Activated naive CD8-positive, alpha-beta T cell treated with anti-CD3 and anti-CD28 coated beads, Interleukin-2, amount 50 U/mL, for 16 hours (primary cell): ENCODE measurements at regions not wholly inside any gene's neighbourhood (a gene's known extent, or its start where the extent isn't known, plus 50 kb on each side); places are given as distances from the start of the nearest gene placed in this dataset.
"Not testable (repeated sequence)": the region's sequence is repeated elsewhere in the genome, so short reads cannot be mapped to it uniquely, and the experiment has no call there.

ENCODE experiments used
- DNase-seq: peaks from one replicate; pipeline ENCODE4 v3.0.0-alpha.2; 2020; ENCODE audit warnings: low read depth, low spot score

GRCh38 chr12:107586256-107586970 lies 99.2 kb upstream of the PWP1 start:
- no peak for DNase-seq

DNA sequence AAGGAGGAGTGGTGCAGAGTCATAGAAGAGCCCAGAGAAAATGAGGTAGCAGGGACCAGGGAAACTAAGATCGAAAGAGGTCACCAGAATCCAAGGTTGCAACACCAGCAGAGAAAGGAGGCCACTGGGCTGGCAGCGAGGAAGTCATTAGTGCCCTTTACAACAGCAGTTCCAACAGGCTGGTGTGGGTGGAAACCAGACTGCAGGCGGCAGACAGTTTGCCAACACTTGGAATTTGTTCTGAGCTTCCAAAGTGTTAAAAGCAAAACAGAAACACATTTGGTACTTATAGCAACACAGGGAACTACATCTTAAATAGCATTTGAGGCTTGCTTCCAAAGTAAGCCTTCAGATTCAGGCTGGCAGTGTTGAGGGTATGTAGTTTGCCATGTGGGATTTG lies 95.2 kb upstream of the PWP1 start:
- no peak for DNase-seq

DNA sequence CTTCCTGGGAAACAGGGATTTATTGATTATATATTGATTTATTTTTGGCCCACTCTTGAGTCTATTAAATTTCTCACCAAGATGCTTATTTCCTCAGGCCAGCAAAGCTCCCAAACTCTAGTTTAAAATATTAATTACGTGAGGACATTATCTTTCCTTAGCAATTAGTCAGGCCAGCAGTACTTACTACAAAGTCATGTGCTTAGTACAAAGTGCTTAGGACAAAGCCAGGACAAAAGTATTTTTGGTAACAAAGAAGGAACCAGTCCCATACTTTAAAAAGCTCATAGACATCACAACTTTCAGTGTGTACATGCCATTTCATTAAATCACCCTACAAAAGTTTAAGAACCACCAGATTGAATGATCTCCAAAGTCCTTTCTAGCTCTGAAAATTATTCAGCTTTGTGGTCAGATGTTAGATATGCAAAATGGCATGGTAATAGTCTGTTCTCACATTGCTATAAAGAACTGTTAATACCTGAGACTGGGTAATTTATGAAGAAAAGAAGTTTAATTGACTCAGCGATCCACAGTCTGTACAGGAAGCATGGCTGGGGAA lies 94.7 kb upstream of the PWP1 start:
- no peak for DNase-seq

DNA sequence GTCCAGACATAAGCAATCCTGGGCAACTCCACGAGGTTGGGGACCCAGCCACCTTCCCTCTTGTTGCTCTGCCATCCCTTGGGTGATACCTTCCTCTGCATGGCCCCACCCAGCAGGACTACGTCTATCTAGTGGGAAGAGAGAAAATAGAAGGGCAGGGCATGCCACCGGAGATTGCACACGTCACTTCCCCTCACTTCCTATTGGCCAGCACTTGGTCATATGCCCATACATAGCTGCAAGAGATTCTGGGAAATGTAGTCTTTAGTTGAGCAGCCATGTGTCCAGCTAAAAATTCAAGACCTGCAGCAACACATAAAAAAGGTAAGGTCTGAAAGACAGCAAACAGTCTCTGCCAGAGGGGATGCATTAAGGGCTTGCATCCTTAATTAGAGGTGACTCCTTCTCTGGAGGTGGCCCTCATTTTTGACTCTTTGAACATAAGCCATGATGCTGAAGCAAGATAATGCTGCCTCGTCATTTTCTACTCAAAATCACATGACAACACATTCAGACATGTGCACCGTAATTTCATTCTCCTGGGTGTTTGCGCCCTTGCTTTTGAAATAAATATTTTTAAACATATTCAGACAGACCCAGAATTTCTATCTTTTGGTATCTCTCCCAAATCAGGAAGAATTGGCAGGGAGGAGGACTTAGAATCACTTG lies 91.8 kb upstream of the PWP1 start:
- no peak for DNase-seq

- DNase-seq = no peak
Observed at GRCh38 chr12:107594995-107595394, 90.6 kb upstream of the PWP1 start.

DNA sequence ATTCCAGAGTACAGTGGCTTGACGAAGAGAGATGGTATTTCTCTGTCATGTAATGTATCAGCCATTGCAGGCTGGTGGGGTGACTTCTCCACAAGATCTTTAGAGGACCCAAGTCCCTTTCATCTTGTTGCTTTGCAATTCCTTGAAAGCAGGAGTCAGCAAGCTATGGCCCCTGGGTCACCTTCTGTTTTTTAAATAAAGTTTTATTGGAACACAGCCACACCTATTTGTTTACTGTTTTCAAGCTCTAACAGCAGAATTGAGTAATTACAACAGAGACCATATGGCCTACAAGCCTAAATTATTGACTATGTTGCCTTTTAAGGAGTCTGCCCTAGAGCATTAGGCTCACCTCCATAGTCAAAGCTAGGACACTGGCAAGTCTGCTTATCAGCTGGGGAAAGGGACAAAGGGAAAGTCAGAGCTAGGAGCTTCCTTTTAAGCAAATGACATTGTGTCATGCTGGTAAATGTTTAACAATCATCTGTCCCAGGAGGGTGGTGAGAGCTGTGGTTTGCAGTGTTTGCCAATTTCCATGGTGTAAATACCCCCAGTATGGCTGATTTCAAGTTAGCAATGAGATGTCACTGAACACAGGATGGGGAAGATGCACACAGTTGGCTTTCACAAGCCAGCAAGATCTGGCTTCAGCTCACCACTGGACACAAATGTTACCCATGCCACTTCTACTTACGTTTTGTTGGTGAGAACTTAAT lies 87.7 kb upstream of the PWP1 start:
- DNase-seq = no peak

- DNase-seq = no peak
Observed at GRCh38 chr12:107598906-107599305, 86.7 kb upstream of the PWP1 start.

- DNase-seq = no peak
Observed at GRCh38 chr12:107600581-107601144, 84.9 kb upstream of the PWP1 start.

- no peak for DNase-seq
Observed at GRCh38 chr12:107602446-107602845, 83.2 kb upstream of the PWP1 start.

GRCh38 chr12:107605293-107605692 lies 80.3 kb upstream of the PWP1 start:
- no peak for DNase-seq

GRCh38 chr12:107607464-107608392 lies 77.9 kb upstream of the PWP1 start:
- DNase-seq = peak; percentile 61

DNA sequence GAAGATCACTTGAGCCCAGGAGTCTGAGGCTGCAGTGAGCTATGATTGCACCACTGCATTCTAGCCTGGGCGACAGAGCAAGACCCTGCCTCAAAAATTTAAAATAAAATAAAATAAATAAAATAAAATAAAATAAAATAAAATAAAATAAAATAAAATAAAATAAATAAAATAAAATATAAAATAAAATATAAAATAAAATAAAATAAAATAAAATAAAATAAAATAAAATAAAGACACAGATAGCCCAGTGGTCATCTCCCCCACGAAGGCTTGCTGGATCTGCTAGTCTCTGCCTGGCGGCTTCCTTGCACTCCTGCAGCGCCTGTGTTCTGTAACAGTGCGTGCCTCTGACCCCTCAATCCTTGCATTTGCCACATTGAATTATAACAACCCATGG lies 76.8 kb upstream of the PWP1 start:
- DNase-seq = not testable (repeated sequence)

GRCh38 chr12:107610021-107610859 lies 75.4 kb upstream of the PWP1 start:
- DNase-seq = no peak

DNA sequence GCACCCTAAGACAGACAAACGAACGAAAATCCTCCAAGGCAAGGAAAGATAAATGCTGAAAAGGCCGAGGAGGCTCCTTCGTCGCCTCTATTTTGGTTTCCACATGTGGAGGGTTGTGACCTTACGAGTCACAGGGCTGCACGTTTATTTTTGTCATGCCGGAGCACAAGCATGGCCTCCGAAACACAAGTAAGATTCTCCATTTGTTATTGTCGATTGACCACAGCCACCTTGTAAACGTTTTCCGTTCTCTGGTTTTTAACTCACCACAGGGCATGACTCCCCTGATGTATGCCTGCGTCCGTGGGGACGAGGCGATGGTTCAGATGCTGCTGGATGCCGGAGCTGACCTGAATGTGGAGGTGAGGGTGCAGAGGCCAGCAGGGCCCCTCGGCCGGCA lies 73.1 kb upstream of the PWP1 start:
- DNase-seq = no peak

DNA sequence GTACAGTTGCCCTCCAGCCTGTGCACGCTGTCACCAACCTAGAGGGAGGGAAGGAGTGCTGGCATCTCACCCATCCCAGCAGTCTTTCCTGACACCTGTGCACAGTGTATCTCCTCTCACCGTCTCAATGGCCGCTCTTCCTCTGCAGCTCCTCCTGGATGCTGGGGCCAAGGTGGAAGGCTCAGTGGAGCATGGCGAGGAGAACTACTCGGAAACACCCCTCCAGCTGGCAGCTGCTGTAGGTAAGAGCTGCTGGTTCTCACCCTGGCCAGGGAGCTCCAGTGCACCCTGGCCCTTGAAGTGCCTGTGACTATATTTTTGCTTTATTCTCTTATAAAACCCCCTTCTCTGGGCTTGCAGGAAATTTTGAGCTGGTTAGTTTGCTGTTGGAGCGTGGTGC lies 68.7 kb upstream of the PWP1 start:
- DNase-seq = no peak

DNA sequence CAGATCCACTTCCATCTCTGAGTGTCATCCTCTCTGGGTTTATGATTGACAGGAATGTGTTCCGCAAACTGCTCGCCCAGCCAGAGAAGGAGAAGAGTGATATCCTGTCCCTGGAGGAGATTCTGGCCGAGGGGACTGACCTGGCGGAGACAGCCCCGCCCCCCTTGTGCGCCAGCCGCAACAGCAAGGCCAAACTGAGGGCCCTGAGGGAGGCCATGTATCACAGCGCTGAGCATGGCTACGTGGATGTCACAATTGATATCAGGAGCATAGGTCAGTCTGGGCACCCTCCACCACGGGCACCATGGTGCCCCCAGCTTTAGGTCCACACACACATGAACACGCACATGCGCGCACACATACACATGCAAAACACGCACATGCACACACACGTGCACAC lies 67.5 kb upstream of the PWP1 start:
- no peak for DNase-seq

GRCh38 chr12:107619831-107620230 lies 65.8 kb upstream of the PWP1 start:
- DNase-seq = no peak

- no peak for DNase-seq
Observed at GRCh38 chr12:107622001-107622400, 63.6 kb upstream of the PWP1 start.

- DNase-seq = no peak
Observed at GRCh38 chr12:107624493-107624892, 61.1 kb upstream of the PWP1 start.

- no peak for DNase-seq
Observed at GRCh38 chr12:107631715-107632114, 53.9 kb upstream of the PWP1 start.
